MM.1S (cell line): ENCODE measurements at regions not wholly inside any gene's neighbourhood (a gene's known extent, or its start where the extent isn't known, plus 50 kb on each side); places are given as distances from the start of the nearest gene placed in this dataset.

Experiments used
- EZH2 ChIP-seq: fragments of 300-600 bp; sonication (generic); optimal IDR thresholded peaks from 2 replicates; pipeline ENCODE3; 2017; ENCODE audit warnings: low read depth, mild to moderate bottlenecking, antibody characterized with exemption, low read length, mixed read lengths
- EZH2phosphoT487 ChIP-seq: fragments of 300-600 bp; sonication (generic); IDR thresholded peaks from 2 replicates; pipeline ENCODE4 v1.6.1; 2018; ENCODE audit warnings: antibody characterized with exemption, low read length
- TF ChIP-seq, protein P1 (sequence below): fragments of 300-600 bp; sonication (generic); IDR thresholded peaks from 2 replicates; pipeline ENCODE4 v1.5.1; 2016; ENCODE audit warnings: antibody characterized with exemption, low read length, mixed read lengths

DNA sequence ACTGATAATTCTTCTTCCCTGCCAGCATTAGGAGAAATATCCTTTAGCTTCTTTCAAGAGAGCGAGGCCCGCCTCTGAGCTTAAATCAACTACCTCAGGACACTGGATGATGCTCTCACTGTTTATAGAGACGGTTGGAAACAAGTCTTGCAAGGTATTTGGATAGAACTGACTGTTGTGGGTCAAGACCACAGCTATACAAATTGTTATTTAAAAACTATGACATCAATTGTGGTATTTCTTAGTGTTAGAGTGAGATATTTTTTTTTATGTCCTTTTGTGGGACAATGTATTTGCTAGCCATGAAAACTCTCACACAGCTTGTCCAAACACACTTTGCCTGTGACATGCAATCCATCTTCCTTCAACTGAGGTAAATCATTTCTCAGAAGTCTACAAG, 136.3 kb upstream of the PHACTR1 start:
- TF ChIP-seq, protein P1, sequence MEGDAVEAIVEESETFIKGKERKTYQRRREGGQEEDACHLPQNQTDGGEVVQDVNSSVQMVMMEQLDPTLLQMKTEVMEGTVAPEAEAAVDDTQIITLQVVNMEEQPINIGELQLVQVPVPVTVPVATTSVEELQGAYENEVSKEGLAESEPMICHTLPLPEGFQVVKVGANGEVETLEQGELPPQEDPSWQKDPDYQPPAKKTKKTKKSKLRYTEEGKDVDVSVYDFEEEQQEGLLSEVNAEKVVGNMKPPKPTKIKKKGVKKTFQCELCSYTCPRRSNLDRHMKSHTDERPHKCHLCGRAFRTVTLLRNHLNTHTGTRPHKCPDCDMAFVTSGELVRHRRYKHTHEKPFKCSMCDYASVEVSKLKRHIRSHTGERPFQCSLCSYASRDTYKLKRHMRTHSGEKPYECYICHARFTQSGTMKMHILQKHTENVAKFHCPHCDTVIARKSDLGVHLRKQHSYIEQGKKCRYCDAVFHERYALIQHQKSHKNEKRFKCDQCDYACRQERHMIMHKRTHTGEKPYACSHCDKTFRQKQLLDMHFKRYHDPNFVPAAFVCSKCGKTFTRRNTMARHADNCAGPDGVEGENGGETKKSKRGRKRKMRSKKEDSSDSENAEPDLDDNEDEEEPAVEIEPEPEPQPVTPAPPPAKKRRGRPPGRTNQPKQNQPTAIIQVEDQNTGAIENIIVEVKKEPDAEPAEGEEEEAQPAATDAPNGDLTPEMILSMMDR: no peak
- no peak for TF ChIP-seq EZH2phosphoT487
- no peak for TF ChIP-seq EZH2
